ENCODE measurements at regions not wholly inside any gene's neighbourhood (a gene's known extent, or its start where the extent isn't known, plus 50 kb on each side); places are given as distances from the start of the nearest gene placed in this dataset.

DNA sequence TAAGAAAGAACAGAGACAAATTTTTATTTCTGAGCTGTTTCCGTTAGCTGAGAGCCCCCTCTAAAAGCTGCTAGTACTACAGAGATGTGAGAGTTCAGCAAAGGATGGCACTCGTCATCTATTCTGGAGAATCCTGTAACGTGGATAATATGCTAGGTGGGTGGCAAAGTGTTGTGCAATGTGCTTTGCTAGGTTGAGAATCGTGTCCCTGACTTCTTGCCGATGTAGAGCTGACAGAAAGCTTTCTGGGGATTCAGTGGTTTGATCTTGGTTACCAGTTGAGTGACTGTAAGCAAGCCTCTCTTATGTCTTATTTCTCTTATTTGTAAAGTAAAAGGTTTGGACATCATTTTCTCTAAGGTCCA is 298.3 kb upstream of the ACTBL2 start (continued):
- TF ChIP-seq, protein P1, sequence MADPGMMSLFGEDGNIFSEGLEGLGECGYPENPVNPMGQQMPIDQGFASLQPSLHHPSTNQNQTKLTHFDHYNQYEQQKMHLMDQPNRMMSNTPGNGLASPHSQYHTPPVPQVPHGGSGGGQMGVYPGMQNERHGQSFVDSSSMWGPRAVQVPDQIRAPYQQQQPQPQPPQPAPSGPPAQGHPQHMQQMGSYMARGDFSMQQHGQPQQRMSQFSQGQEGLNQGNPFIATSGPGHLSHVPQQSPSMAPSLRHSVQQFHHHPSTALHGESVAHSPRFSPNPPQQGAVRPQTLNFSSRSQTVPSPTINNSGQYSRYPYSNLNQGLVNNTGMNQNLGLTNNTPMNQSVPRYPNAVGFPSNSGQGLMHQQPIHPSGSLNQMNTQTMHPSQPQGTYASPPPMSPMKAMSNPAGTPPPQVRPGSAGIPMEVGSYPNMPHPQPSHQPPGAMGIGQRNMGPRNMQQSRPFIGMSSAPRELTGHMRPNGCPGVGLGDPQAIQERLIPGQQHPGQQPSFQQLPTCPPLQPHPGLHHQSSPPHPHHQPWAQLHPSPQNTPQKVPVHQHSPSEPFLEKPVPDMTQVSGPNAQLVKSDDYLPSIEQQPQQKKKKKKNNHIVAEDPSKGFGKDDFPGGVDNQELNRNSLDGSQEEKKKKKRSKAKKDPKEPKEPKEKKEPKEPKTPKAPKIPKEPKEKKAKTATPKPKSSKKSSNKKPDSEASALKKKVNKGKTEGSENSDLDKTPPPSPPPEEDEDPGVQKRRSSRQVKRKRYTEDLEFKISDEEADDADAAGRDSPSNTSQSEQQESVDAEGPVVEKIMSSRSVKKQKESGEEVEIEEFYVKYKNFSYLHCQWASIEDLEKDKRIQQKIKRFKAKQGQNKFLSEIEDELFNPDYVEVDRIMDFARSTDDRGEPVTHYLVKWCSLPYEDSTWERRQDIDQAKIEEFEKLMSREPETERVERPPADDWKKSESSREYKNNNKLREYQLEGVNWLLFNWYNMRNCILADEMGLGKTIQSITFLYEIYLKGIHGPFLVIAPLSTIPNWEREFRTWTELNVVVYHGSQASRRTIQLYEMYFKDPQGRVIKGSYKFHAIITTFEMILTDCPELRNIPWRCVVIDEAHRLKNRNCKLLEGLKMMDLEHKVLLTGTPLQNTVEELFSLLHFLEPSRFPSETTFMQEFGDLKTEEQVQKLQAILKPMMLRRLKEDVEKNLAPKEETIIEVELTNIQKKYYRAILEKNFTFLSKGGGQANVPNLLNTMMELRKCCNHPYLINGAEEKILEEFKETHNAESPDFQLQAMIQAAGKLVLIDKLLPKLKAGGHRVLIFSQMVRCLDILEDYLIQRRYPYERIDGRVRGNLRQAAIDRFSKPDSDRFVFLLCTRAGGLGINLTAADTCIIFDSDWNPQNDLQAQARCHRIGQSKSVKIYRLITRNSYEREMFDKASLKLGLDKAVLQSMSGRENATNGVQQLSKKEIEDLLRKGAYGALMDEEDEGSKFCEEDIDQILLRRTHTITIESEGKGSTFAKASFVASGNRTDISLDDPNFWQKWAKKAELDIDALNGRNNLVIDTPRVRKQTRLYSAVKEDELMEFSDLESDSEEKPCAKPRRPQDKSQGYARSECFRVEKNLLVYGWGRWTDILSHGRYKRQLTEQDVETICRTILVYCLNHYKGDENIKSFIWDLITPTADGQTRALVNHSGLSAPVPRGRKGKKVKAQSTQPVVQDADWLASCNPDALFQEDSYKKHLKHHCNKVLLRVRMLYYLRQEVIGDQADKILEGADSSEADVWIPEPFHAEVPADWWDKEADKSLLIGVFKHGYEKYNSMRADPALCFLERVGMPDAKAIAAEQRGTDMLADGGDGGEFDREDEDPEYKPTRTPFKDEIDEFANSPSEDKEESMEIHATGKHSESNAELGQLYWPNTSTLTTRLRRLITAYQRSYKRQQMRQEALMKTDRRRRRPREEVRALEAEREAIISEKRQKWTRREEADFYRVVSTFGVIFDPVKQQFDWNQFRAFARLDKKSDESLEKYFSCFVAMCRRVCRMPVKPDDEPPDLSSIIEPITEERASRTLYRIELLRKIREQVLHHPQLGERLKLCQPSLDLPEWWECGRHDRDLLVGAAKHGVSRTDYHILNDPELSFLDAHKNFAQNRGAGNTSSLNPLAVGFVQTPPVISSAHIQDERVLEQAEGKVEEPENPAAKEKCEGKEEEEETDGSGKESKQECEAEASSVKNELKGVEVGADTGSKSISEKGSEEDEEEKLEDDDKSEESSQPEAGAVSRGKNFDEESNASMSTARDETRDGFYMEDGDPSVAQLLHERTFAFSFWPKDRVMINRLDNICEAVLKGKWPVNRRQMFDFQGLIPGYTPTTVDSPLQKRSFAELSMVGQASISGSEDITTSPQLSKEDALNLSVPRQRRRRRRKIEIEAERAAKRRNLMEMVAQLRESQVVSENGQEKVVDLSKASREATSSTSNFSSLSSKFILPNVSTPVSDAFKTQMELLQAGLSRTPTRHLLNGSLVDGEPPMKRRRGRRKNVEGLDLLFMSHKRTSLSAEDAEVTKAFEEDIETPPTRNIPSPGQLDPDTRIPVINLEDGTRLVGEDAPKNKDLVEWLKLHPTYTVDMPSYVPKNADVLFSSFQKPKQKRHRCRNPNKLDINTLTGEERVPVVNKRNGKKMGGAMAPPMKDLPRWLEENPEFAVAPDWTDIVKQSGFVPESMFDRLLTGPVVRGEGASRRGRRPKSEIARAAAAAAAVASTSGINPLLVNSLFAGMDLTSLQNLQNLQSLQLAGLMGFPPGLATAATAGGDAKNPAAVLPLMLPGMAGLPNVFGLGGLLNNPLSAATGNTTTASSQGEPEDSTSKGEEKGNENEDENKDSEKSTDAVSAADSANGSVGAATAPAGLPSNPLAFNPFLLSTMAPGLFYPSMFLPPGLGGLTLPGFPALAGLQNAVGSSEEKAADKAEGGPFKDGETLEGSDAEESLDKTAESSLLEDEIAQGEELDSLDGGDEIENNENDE (IDR thresholded peaks at IDR 0.05; ENCODE audit: insufficient replicate concordance, low read length): no peak
- TF ChIP-seq MAFK (IDR thresholded peaks at IDR 0.05; ENCODE audit: low read depth, low read length) (no peak), SIN3A (conservative IDR thresholded peaks at IDR 0.05 in 1 of 2, IDR thresholded peaks at IDR 0.05 in 1 of 2; ENCODE audit: low read depth in 1 of 2, low read length in 2 of 2) (no peak), CBX8 (IDR thresholded peaks at IDR 0.05; ENCODE audit: borderline replicate concordance, low read depth, low read length) (no peak), EP300 (IDR thresholded peaks at IDR 0.05; ENCODE audit: borderline replicate concordance in 1 of 2, low read depth in 2 of 2, low read length in 2 of 2) (no peak), GTF2F1 (IDR thresholded peaks at IDR 0.05; ENCODE audit: borderline replicate concordance, low read depth, low read length) (no peak), JUND (IDR thresholded peaks at IDR 0.05; ENCODE audit: low read length) (no peak)
- TF ChIP-seq, protein P2, sequence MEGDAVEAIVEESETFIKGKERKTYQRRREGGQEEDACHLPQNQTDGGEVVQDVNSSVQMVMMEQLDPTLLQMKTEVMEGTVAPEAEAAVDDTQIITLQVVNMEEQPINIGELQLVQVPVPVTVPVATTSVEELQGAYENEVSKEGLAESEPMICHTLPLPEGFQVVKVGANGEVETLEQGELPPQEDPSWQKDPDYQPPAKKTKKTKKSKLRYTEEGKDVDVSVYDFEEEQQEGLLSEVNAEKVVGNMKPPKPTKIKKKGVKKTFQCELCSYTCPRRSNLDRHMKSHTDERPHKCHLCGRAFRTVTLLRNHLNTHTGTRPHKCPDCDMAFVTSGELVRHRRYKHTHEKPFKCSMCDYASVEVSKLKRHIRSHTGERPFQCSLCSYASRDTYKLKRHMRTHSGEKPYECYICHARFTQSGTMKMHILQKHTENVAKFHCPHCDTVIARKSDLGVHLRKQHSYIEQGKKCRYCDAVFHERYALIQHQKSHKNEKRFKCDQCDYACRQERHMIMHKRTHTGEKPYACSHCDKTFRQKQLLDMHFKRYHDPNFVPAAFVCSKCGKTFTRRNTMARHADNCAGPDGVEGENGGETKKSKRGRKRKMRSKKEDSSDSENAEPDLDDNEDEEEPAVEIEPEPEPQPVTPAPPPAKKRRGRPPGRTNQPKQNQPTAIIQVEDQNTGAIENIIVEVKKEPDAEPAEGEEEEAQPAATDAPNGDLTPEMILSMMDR (IDR thresholded peaks at IDR 0.05; ENCODE audit: control extremely low read depth in 1 of 3, insufficient read depth in 1 of 3, low read depth in 1 of 3, low read length in 3 of 3): no peak

All from H1 (cell line).